ENCODE measurements at regions not wholly inside any gene's neighbourhood (a gene's known extent, or its start where the extent isn't known, plus 50 kb on each side); places are given as distances from the start of the nearest gene placed in this dataset.

DNA sequence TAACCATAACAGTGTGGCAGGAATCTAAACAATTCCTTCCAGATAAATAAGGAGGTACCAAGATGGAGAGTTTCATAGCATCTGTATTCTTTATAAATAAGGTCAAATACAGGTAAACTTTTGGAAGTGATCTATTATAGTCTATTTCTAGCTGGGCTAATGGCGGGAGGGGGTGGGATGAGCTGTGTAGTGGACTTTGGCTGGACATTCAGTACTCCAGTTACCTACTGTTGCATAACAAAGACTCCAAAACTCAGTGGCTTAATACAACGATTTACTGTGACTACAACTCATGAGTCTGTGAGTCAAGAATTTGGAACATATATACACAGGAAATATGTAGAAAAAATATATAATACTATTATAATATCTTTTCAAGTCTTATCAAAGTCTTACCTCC, 496.1 kb downstream of the BCL11B start (continued):
- TF ChIP-seq, protein P1, sequence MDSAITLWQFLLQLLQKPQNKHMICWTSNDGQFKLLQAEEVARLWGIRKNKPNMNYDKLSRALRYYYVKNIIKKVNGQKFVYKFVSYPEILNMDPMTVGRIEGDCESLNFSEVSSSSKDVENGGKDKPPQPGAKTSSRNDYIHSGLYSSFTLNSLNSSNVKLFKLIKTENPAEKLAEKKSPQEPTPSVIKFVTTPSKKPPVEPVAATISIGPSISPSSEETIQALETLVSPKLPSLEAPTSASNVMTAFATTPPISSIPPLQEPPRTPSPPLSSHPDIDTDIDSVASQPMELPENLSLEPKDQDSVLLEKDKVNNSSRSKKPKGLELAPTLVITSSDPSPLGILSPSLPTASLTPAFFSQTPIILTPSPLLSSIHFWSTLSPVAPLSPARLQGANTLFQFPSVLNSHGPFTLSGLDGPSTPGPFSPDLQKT (IDR thresholded peaks at IDR 0.05; ENCODE audit: borderline replicate concordance, low read depth, low read length), result no peak
- TF ChIP-seq ZSCAN16 (tag by site-specific recombination; IDR thresholded peaks at IDR 0.05), result no peak
- TF ChIP-seq ZNF626 (tag by site-specific recombination; IDR thresholded peaks at IDR 0.05), result no peak
- TF ChIP-seq ZNF514 (tag by site-specific recombination; IDR thresholded peaks at IDR 0.05), result no peak
- no peak for TF ChIP-seq ZNF596 (tag by site-specific recombination; IDR thresholded peaks at IDR 0.05)
- TF ChIP-seq SETDB1 (IDR thresholded peaks at IDR 0.05; ENCODE audit: insufficient read length, low read length), result no peak
- TF ChIP-seq MEIS1 (CRISPR knock-in tag; IDR thresholded peaks at IDR 0.05; ENCODE audit: borderline replicate concordance), result no peak
- TF ChIP-seq ZNF488 (tag by site-specific recombination; IDR thresholded peaks at IDR 0.05), result no peak
- no peak for TF ChIP-seq ZNF48 (tag by site-specific recombination; IDR thresholded peaks at IDR 0.05)
- no peak for TF ChIP-seq ZNF266 (tag by site-specific recombination; IDR thresholded peaks at IDR 0.05; ENCODE audit: low read depth)

DNA sequence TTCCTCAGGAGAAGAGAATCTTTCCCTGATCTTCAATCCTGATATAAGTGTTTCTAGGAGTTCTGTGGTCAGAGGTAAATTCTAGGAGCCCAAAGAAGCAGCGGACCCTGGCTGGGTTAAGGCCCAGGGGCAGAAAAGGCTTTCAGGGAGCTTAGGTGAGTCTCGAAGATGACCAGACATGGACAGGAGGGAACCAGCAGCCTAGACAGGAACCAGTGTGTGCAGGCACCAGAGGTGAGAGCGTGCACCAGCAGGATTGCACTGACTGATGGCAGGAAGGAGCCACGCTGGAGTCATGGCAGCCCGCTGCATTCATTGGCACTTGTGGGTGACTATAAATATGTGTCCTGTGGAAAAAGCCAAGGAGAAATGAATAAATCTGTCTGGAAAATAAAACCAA, 489.9 kb downstream of the BCL11B start:
- TF ChIP-seq ZXDB (tag by site-specific recombination; IDR thresholded peaks at IDR 0.05), result no peak
- TF ChIP-seq KLF8 (tag by site-specific recombination; IDR thresholded peaks at IDR 0.05), result no peak
- TF ChIP-seq KLF1 (tag by site-specific recombination; IDR thresholded peaks at IDR 0.05), result no peak
- no peak for TF ChIP-seq ZNF558 (tag by site-specific recombination; IDR thresholded peaks at IDR 0.05)
- TF ChIP-seq, protein P2, sequence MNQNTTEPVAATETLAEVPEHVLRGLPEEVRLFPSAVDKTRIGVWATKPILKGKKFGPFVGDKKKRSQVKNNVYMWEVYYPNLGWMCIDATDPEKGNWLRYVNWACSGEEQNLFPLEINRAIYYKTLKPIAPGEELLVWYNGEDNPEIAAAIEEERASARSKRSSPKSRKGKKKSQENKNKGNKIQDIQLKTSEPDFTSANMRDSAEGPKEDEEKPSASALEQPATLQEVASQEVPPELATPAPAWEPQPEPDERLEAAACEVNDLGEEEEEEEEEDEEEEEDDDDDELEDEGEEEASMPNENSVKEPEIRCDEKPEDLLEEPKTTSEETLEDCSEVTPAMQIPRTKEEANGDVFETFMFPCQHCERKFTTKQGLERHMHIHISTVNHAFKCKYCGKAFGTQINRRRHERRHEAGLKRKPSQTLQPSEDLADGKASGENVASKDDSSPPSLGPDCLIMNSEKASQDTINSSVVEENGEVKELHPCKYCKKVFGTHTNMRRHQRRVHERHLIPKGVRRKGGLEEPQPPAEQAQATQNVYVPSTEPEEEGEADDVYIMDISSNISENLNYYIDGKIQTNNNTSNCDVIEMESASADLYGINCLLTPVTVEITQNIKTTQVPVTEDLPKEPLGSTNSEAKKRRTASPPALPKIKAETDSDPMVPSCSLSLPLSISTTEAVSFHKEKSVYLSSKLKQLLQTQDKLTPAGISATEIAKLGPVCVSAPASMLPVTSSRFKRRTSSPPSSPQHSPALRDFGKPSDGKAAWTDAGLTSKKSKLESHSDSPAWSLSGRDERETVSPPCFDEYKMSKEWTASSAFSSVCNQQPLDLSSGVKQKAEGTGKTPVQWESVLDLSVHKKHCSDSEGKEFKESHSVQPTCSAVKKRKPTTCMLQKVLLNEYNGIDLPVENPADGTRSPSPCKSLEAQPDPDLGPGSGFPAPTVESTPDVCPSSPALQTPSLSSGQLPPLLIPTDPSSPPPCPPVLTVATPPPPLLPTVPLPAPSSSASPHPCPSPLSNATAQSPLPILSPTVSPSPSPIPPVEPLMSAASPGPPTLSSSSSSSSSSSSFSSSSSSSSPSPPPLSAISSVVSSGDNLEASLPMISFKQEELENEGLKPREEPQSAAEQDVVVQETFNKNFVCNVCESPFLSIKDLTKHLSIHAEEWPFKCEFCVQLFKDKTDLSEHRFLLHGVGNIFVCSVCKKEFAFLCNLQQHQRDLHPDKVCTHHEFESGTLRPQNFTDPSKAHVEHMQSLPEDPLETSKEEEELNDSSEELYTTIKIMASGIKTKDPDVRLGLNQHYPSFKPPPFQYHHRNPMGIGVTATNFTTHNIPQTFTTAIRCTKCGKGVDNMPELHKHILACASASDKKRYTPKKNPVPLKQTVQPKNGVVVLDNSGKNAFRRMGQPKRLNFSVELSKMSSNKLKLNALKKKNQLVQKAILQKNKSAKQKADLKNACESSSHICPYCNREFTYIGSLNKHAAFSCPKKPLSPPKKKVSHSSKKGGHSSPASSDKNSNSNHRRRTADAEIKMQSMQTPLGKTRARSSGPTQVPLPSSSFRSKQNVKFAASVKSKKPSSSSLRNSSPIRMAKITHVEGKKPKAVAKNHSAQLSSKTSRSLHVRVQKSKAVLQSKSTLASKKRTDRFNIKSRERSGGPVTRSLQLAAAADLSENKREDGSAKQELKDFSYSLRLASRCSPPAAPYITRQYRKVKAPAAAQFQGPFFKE (tag by site-specific recombination; IDR thresholded peaks at IDR 0.05; ENCODE audit: borderline replicate concordance), result no peak
- TF ChIP-seq HOXA7 (CRISPR knock-in tag; IDR thresholded peaks at IDR 0.05; ENCODE audit: borderline replicate concordance), result no peak
- TF ChIP-seq, protein P3, sequence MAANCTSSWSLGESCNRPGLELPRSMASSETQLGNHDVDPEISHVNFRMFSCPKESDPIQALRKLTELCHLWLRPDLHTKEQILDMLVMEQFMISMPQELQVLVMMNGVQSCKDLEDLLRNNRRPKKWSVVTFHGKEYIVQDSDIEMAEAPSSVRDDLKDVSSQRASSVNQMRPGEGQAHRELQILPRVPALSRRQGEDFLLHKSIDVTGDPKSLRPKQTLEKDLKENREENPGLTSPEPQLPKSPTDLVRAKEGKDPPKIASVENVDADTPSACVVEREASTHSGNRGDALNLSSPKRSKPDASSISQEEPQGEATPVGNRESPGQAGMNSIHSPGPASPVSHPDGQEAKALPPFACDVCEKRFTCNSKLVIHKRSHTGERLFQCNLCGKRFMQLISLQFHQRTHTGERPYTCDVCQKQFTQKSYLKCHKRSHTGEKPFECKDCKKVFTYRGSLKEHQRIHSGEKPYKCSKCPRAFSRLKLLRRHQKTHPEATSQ (tag by site-specific recombination; IDR thresholded peaks at IDR 0.05), result no peak
- TF ChIP-seq ZNF530 (tag by site-specific recombination; IDR thresholded peaks at IDR 0.05; ENCODE audit: low read depth), result no peak
- no peak for TF ChIP-seq SP7 (tag by site-specific recombination; IDR thresholded peaks at IDR 0.05)
- no peak for TF ChIP-seq ATF2 (tag by site-specific recombination; IDR thresholded peaks at IDR 0.05; ENCODE audit: low read depth)
- TF ChIP-seq ZNF10 (tag by site-specific recombination; IDR thresholded peaks at IDR 0.05), result no peak
- ChIA-PET POLR2A (no interaction called here), CTCF (interaction anchor here (0.7 kb wide), 1 partner anchor 484 kb away, joined by 3 read pairs; no protein-coding TSS in a partner anchor)
- no peak overlapping the region for H3K27ac ChIP-seq (ENCODE audit: extremely low read depth, low read depth, low read length)
- no peaks in the 10 kb centered on the region for H3K4me1 ChIP-seq (ENCODE audit: control insufficient read depth, insufficient read depth, low read length)
- H3K9me3 ChIP-seq (ENCODE audit: control insufficient read depth, insufficient read depth, low read depth, low read length), result no peaks in the 10 kb centered on the region
- H3K4me3 ChIP-seq (ENCODE audit: low read depth, low read length), result no peak overlapping the region
- H3K36me3 ChIP-seq (ENCODE audit: control insufficient read depth in 2 of 2, insufficient read depth in 1 of 2, low read length in 2 of 2), result no peaks in the 10 kb centered on the region
